ENCODE measurements at regions not wholly inside any gene's neighbourhood (a gene's known extent, or its start where the extent isn't known, plus 50 kb on each side); places are given as distances from the start of the nearest gene placed in this dataset.

GRCh38 chrX:15908603-15909290, 54.1 kb upstream of the AP1S2 start:
- TF ChIP-seq CTCF (IDR thresholded peaks at IDR 0.05) (no peak), EP300 (IDR thresholded peaks at IDR 0.05; ENCODE audit: low read depth) (no peak)
